ENCODE measurements at regions not wholly inside any gene's neighbourhood (a gene's known extent, or its start where the extent isn't known, plus 50 kb on each side); places are given as distances from the start of the nearest gene placed in this dataset.

- TF ChIP-seq POLR2A (IDR thresholded peaks at IDR 0.05) (no peak), POLR2AphosphoS5 (IDR thresholded peaks at IDR 0.05) (no peak), EP300 (IDR thresholded peaks at IDR 0.05) (no peak)
- TF ChIP-seq, protein P1, sequence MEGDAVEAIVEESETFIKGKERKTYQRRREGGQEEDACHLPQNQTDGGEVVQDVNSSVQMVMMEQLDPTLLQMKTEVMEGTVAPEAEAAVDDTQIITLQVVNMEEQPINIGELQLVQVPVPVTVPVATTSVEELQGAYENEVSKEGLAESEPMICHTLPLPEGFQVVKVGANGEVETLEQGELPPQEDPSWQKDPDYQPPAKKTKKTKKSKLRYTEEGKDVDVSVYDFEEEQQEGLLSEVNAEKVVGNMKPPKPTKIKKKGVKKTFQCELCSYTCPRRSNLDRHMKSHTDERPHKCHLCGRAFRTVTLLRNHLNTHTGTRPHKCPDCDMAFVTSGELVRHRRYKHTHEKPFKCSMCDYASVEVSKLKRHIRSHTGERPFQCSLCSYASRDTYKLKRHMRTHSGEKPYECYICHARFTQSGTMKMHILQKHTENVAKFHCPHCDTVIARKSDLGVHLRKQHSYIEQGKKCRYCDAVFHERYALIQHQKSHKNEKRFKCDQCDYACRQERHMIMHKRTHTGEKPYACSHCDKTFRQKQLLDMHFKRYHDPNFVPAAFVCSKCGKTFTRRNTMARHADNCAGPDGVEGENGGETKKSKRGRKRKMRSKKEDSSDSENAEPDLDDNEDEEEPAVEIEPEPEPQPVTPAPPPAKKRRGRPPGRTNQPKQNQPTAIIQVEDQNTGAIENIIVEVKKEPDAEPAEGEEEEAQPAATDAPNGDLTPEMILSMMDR (IDR thresholded peaks at IDR 0.05) = no peak
Observed at GRCh38 chr14:39733741-39734140, 301.5 kb upstream of the FBXO33 start.

Data from stomach (tissue), 4 donors.